Retinal pigment epithelial cell (primary cell): ENCODE measurements at regions not wholly inside any gene's neighbourhood (a gene's known extent, or its start where the extent isn't known, plus 50 kb on each side); places are given as distances from the start of the nearest gene placed in this dataset.

Experiments used
- DNase-seq: peaks from one replicate; pipeline ENCODE4 v3.0.0-alpha.2; 2010; ENCODE audit warnings: low read depth
- H3K4me3 ChIP-seq: 2 replicates; pipeline ENCODE4 v1.5.1; 2011; ENCODE audit warnings: mild to moderate bottlenecking, low read length, control low read depth, moderate library complexity
- CTCF ChIP-seq: conservative IDR thresholded peaks from 2 replicates; pipeline ENCODE4 v1.5.1; 2011; ENCODE audit warnings: low read depth, low read length, control low read depth, inconsistent platforms

- no peak for DNase-seq
- peak; percentile 15 for TF ChIP-seq CTCF
- no peak overlapping the region for H3K4me3 ChIP-seq
Observed at GRCh38 chr13:73171926-73172325, 113.1 kb downstream of the KLF5 start.

GRCh38 chr13:73171271-73171682 is 112.5 kb downstream of the KLF5 start:
- DNase-seq, result no peak
- TF ChIP-seq CTCF, result no peak
- H3K4me3 ChIP-seq, result no peak overlapping the region

GRCh38 chr13:73169971-73170370 is 111.2 kb downstream of the KLF5 start:
- no peak for TF ChIP-seq CTCF
- no peak for DNase-seq
- no peak overlapping the region for H3K4me3 ChIP-seq

GRCh38 chr13:73168953-73169401 is 110.2 kb downstream of the KLF5 start:
- DNase-seq, result no peak
- H3K4me3 ChIP-seq, result no peak overlapping the region
- TF ChIP-seq CTCF, result no peak

GRCh38 chr13:73168226-73168952 is 109.6 kb downstream of the KLF5 start:
- no peak for DNase-seq
- TF ChIP-seq CTCF, result no peak
- H3K4me3 ChIP-seq, result no peak overlapping the region

- H3K4me3 ChIP-seq, result no peak overlapping the region
- peak; percentile 66 for DNase-seq
- no peak for TF ChIP-seq CTCF
Observed at GRCh38 chr13:73167028-73167820, 108.4 kb downstream of the KLF5 start.
